Esophagus squamous epithelium (tissue), 5 donors: ENCODE measurements at regions not wholly inside any gene's neighbourhood (a gene's known extent, or its start where the extent isn't known, plus 50 kb on each side); places are given as distances from the start of the nearest gene placed in this dataset.

ENCODE experiments used
- DNase-seq: peaks from one replicate; lab custom pipeline; 2025; lab: John Stamatoyannopoulos, UW
- H3K27ac ChIP-seq, 4 donors: fragments of 200-600 bp; sonication (generic); one replicate each; pipeline ENCODE4 v1.5.1; 2016 to 2019; ENCODE audit warnings: mild to moderate bottlenecking in 1 of 4
- H3K27me3 ChIP-seq, 4 donors: fragments of 200-600 bp; sonication (generic); 1 replicate in 3 of 4; 2 replicates in 1 of 4; pipeline versions ENCODE4 v1.5.1 to v1.6.0; 2017 to 2021; ENCODE audit warnings: antibody characterized with exemption in 1 of 4
- H3K36me3 ChIP-seq, 3 donors: fragments of 200-600 bp; sonication (generic); one replicate each; pipeline ENCODE4 v1.5.1; 2016 to 2019
- H3K4me1 ChIP-seq, 3 donors: fragments of 200-600 bp; sonication (generic); one replicate each; pipeline ENCODE4 v1.5.1; 2017 to 2019
- H3K4me3 ChIP-seq, 4 donors: fragments of 200-600 bp; sonication (generic); 1 replicate in 3 of 4; 2 replicates in 1 of 4; pipeline ENCODE4 v1.5.1; 2016 to 2019; ENCODE audit warnings: mild to moderate bottlenecking in 2 of 4, moderate library complexity in 1 of 4
- H3K9me3 ChIP-seq, 3 donors: fragments of 200-600 bp; sonication (generic); one replicate each; pipeline ENCODE4 v1.5.1; 2016 to 2019
- POLR2A ChIP-seq, 4 donors: fragments of 450-650 bp; IDR thresholded peaks; one replicate each; pipeline ENCODE4 v1.6.1; 2017; ENCODE audit warnings: antibody characterized with exemption in 4 of 4, mild to moderate bottlenecking in 4 of 4, moderate library complexity in 3 of 4
- WGBS, 2 donors: methylation state at CpG; one replicate each; pipeline ENCODE4 v1.1.5; 2018; 5-methylcytosine and 5-hydroxymethylcytosine counted together
- intact Hi-C: fragments of 100-400 bp; cut with DNase I; formaldehyde crosslinking; loops from one replicate; pipeline ENCODE4 v1.15.0; 2022
- TF ChIP-seq, protein P1 (sequence below), 6 experiments: fragments of 450-650 bp in 4 of 6; fragments of 200-600 bp in 2 of 6; sonication (generic) in 2 of 6; IDR thresholded peaks; one replicate each; pipeline ENCODE4 v1.5.1; 2016 to 2019; ENCODE audit warnings: antibody characterized with exemption in 6 of 6, mild to moderate bottlenecking in 4 of 6, moderate library complexity in 4 of 6
- donor health status: DM: yes; HTN: yes; CAD: no.

DNA sequence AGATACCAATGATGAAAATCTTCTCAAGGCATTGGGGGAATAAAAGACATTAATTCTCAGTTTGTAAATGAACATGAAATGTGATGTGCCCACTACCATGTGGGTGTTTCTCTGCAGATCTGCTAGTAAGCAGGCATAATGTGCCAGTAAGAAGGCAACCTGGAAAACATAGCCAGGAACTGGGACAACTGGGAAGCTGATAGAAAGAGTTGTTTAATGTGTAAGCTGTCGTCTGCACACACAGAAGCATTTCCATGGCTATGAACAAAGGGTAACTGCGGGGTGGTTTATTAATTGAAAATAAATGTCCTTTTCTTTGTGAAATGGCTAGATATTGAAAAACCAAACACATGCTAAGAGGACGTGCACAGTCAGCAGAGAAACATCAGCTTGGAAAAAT lies 52.0 kb downstream of the ZC3H11B start:
- Histone ChIP-seq H3K9me3 (no peaks in the 10 kb centered on the region), H3K27ac (no peak overlapping the region), H3K4me1 (peaks cover 0 to 6% (median 0%) of the 10 kb centered on the region in 3 donors), H3K27me3 (no peaks in the 10 kb centered on the region), H3K36me3 (no peaks in the 10 kb centered on the region), H3K4me3 (no peak overlapping the region)
- DNase-seq = no peak
- TF ChIP-seq POLR2A (IDR thresholded peaks at IDR 0.05) = no peak
- TF ChIP-seq, protein P1, sequence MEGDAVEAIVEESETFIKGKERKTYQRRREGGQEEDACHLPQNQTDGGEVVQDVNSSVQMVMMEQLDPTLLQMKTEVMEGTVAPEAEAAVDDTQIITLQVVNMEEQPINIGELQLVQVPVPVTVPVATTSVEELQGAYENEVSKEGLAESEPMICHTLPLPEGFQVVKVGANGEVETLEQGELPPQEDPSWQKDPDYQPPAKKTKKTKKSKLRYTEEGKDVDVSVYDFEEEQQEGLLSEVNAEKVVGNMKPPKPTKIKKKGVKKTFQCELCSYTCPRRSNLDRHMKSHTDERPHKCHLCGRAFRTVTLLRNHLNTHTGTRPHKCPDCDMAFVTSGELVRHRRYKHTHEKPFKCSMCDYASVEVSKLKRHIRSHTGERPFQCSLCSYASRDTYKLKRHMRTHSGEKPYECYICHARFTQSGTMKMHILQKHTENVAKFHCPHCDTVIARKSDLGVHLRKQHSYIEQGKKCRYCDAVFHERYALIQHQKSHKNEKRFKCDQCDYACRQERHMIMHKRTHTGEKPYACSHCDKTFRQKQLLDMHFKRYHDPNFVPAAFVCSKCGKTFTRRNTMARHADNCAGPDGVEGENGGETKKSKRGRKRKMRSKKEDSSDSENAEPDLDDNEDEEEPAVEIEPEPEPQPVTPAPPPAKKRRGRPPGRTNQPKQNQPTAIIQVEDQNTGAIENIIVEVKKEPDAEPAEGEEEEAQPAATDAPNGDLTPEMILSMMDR (IDR thresholded peaks at IDR 0.05) = no peak
- intact Hi-C loops = no loop called here
- 69 to 76% methylated on average over 3 of the region's 3 CpGs for WGBS, 2 donors

DNA sequence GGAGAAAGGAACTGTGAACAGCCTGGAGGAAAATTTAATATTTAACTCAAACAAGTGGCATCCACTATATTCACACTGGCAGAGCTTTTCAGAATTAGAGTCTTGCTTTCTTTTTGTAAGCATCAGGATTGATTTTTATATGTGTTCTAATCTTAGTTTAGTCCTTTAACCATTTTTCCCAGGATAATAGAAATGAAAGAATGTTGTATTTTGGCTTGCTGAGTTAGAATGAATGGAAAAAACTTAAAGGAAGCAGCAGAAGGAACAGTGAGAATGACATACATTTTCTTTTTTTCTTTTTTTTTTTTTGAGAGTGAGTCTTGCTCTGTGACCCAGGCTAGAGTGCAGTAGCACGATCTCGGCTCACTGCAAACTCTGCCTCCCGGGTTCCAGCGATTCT lies 53.0 kb downstream of the ZC3H11B start:
- Histone ChIP-seq H3K27me3 (no peaks in the 10 kb centered on the region), H3K9me3 (no peaks in the 10 kb centered on the region), H3K27ac (no peak overlapping the region), H3K4me1 (peaks cover 0 to 16% (median 4%) of the 10 kb centered on the region in 3 donors), H3K4me3 (no peak overlapping the region), H3K36me3 (no peaks in the 10 kb centered on the region)
- no peak for DNase-seq
- TF ChIP-seq, protein P1 (IDR thresholded peaks at IDR 0.05) = no peak
- TF ChIP-seq POLR2A (IDR thresholded peaks at IDR 0.05) = no peak
- intact Hi-C loops = no loop called here
- WGBS, 2 donors = 98 to 100% methylated on average over 3 to 4 of the region's 4 CpGs

DNA sequence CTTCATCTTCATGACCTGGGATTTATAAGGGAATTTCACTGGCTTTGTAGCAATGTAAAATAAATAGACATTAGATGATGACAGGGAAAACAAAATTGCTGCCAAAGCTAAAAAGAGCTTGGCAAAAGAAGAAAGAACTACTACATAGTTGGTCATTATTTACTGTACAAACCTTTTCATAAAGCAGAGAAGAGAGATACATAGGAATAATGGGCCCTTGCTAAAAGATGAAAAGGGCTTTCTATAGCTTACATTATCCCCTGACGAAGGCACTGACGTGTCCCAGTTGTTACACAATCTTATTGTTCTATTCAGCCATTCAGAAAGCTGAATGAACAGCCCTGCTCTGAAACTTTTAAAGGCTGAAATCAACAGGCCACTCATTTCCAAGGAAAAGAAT lies 57.1 kb downstream of the ZC3H11B start:
- Histone ChIP-seq H3K4me3 (no peak overlapping the region), H3K36me3 (no peaks in the 10 kb centered on the region), H3K27me3 (no peaks in the 10 kb centered on the region), H3K27ac (peak overlapping the region in 1 of 4 donors; percentile 13), H3K9me3 (no peaks in the 10 kb centered on the region), H3K4me1 (peaks cover 0 to 17% (median 4%) of the 10 kb centered on the region in 3 donors)
- no peak for DNase-seq
- 10 to 20% methylated on average over 2 of the region's 2 CpGs for WGBS, 2 donors
- intact Hi-C loops = no loop called here
- TF ChIP-seq POLR2A (IDR thresholded peaks at IDR 0.05) = no peak
- TF ChIP-seq, protein P1 (IDR thresholded peaks at IDR 0.05) = no peak

DNA sequence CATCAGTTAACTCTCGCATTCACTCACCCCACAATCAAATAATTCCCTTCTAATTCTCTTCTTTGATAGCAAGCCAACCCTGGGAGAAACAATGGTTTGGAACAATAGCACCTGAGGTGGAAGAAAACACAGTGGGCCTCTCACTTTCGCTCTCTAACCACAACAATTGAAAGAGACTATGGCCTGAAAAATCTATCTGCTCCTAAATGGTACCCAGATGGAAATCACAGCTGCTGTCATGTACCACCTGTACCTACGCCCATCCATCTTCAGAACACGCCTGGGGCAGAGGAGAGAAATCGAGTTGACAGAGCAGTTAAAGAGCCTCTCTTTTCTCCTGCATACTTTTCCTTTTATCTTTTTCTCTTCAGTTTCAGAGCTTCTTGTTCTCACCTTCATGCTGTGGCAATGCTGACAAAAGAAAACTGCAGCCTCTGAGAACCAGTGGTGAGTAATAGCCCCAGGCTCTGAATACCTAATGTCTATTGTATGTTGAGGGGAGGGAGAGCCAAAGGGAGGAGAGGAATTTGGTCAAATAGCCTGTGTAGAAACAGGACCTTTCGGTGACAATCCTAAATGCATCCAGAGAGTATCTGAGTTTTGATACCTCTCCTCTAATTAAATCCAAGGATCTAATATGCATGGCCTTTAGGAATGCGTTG lies 57.7 kb downstream of the ZC3H11B start:
- Histone ChIP-seq H3K27me3 (no peaks in the 10 kb centered on the region), H3K9me3 (no peaks in the 10 kb centered on the region), H3K4me3 (no peak overlapping the region), H3K36me3 (no peaks in the 10 kb centered on the region), H3K27ac (peak overlapping the region in 1 of 4 donors; percentile 13), H3K4me1 (peaks cover 0 to 17% (median 4%) of the 10 kb centered on the region in 3 donors)
- no peak for DNase-seq
- TF ChIP-seq, protein P1 (IDR thresholded peaks at IDR 0.05) = no peak
- TF ChIP-seq POLR2A (IDR thresholded peaks at IDR 0.05) = no peak
- intact Hi-C loops = no loop called here
- 47 to 49% methylated on average over 7 of the region's 7 CpGs for WGBS, 2 donors

DNA sequence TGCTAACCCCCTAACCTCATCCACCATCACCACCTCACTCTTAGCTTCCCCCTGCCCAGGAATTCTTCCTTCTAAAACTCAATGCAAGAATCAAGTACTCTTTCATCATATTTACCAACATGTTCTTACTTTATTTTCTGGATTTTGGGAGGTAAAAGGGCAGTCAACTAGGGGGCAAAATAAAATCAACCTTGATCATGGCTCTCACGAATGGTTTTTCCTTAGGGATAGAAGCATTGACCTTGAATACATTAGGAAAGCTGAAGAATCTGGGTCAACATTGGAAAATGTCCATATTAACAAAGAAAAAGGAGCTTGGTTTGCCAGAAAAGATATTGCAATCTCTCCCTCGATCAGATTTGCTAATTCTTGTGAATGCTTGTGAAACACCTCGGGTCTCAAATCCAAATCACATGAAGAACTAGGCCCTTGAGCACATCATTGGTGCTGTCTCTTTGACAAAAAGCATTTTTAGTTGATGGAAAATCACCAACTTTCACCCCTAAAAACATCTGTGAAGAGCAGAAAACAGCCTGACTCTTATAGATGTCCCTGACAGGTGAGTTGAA lies 58.9 kb downstream of the ZC3H11B start:
- no peak for DNase-seq
- 40 to 43% methylated on average over 3 of the region's 3 CpGs for WGBS, 2 donors
- no peak overlapping the region for H3K4me3 ChIP-seq
- intact Hi-C loops = no loop called here
- no peaks in the 10 kb centered on the region for H3K27me3 ChIP-seq
- peaks cover 0 to 17% (median 4%) of the 10 kb centered on the region in 3 donors for H3K4me1 ChIP-seq
- H3K36me3 ChIP-seq = no peaks in the 10 kb centered on the region
- TF ChIP-seq POLR2A (IDR thresholded peaks at IDR 0.05) = no peak
- TF ChIP-seq, protein P1 (IDR thresholded peaks at IDR 0.05) = no peak
- no peak overlapping the region for H3K27ac ChIP-seq
- no peaks in the 10 kb centered on the region for H3K9me3 ChIP-seq
